NCI-H510A treated with DMSO at 0.1 percent for 48 hours (cell line): ENCODE measurements at regions not wholly inside any gene's neighbourhood (a gene's known extent, or its start where the extent isn't known, plus 50 kb on each side); places are given as distances from the start of the nearest gene placed in this dataset.
"Not testable (repeated sequence)": the region's sequence is repeated elsewhere in the genome, so short reads cannot be mapped to it uniquely, and the experiment has no call there.

ENCODE experiments used
- DNase-seq: peaks from one replicate; lab custom pipeline; 2025; lab: John Stamatoyannopoulos, UW

GRCh38 chr4:66606215-66606614 lies 935.9 kb upstream of the EPHA5 start:
- DNase-seq = no peak

DNA sequence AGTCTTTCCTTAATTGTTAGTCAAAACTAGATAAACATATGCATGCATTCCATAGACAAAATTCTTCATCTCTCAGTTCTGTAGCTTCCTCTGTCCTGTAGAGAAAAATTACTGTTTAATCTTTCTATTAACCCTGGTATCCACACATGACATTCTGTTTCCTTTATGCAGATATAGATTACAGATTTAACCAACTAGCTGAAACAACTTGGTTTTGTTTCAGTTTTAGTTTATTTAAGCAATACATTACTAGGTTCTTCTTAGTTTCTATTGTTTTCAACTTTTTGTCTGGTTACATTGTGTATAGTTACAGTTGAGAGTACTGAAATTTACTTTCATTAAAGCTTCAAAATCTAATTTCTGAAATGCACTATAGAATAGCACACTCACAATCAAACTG lies 933.9 kb upstream of the EPHA5 start:
- DNase-seq = no peak

DNA sequence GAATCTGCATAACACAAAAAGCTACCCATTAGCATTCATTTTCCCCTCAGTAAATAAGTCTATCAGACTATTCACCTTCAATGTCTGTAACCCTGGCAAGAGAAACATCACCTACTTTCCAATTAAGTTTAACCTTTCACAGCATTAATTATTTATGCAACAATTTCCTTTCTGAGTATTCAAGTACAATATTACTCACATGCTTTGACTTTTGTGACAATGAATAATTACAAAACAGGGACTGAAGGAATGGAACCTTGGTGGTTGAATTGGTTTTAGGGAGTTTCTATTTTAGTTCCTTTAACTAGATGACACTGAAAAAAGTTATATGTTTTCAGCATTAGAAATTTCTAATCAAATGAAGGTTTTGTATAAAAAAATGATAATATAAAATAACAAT lies 932.3 kb upstream of the EPHA5 start:
- DNase-seq = no peak

GRCh38 chr4:66591968-66592367 lies 921.7 kb upstream of the EPHA5 start:
- no peak for DNase-seq

- no peak for DNase-seq
Observed at GRCh38 chr4:66590488-66591215, 920.4 kb upstream of the EPHA5 start.

DNA sequence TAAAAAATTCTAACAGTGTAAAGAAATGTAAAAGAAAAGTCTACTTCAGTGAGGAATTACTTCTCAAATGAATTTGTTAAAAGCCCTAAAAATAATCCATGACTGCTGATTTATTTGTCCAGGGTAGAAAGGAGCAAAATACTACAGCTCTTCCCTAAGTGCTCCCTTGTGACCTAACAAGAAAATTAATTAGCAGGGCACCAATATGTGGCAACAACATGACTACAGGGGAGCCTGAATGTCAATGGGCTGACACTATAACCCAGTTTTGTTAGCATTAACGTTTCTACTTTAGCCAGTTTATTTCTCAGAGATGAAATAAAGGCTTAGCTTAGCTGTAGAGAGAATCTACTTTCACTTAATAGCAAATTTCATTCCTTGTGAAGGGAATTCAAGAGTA lies 918.9 kb upstream of the EPHA5 start:
- no peak for DNase-seq

- DNase-seq = no peak
Observed at GRCh38 chr4:66585767-66586166, 915.5 kb upstream of the EPHA5 start.

DNA sequence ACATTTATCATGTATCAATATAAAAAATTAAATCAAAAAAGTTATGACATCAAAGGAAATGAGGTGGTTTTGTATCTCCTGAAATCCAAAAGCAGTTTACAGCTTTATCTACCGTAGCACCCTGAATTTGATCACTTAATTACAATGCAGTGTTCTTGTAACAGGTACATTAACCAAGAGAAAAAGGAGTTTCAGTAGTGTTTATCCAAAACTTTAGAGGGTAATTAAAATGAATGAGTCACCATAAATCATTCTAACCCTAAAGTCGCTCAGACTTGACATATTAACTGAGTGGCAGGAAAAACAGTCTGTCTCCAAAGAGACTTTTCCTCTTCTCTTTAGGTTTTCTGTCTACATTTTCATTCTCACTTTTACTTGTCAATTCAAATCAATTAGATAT lies 907.6 kb upstream of the EPHA5 start:
- peak; percentile 28 for DNase-seq

DNA sequence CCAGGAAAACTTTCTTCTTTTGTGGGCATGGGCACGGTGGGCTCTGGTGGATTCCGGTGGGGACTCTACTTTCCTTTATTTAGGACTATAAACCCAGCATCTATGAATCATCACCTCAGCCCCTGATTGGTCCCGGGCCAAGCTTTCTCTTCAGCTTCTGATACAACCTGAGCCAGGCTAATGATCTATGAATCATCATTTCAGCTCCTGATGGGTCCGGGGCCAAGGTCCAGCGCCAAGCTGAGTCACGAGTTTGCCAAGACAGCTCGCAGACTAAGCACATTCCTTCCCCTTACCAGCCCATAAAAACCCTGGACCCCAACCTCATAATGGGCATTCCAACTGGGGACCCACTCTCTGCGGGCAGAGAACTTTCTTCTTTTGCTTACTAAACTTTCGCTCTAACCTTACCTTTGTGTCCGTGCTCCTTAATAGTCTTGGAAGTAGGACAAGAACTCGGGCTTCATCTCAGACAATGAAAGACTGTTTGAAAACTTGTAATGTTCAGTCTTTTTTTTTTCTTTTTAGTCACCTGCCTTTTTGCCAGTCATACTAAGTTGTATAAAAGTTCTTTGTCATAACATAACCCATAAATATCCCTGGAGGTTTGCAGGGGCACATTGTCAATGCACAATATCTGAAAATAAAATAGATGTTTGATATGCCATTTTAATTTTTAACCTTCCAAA lies 904.9 kb upstream of the EPHA5 start:
- no peak for DNase-seq

DNA sequence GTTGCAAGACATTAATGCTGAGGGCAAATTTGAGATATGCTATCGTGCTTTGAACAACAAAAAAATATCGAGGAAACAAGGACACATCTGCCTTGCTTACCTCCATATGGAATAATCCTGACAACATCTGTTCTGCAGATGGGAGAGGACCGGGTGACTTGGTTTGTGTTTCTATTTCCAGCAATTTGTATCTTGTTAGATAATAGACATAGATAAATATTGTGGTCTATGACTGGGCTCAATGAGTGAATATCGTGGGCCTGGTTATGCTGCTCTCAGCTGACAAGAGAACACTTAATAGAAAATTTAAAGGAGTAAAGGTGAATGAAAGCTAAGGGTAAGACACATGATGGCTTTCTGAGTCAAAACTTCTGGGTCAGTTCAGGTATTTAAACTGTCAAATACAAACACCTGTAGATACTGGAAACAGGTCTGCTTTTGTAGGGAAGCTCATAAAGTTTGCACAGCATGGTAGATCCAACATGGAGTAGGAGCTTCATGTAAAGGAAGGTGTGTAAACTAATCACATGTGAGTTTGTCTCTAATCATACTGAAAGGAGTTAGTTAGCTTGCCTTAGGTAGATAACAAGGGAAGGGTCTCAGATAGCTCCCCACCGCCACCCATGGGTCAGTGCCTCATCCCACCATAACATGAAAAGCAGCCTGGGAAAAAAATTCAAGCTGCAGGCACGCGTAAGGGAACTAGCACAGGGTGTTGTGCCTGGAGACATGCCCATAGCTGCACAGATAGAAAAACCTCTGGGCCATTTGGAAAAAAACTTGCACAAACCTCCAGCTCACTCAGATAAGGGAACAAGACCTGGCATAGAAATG lies 904.1 kb upstream of the EPHA5 start:
- DNase-seq = no peak

DNA sequence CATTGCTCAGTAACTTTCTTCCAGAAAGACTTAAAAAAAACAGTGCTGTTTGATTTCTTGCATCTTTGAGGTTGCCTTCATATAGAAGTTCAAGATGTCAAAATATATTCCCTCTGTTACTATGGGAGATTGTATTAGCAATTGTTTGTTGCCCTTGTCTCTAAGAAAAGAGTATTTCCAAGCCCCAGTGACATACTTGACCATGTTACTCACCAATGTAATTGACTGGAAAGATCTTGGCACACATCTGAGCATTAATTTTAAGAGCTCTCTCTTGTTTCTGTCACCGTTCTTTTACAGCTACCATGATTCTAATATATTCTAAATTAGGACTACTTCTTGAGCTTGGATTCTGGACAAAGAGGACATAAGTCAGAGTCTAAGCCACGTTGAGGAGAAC lies 902.7 kb upstream of the EPHA5 start:
- DNase-seq = no peak

DNA sequence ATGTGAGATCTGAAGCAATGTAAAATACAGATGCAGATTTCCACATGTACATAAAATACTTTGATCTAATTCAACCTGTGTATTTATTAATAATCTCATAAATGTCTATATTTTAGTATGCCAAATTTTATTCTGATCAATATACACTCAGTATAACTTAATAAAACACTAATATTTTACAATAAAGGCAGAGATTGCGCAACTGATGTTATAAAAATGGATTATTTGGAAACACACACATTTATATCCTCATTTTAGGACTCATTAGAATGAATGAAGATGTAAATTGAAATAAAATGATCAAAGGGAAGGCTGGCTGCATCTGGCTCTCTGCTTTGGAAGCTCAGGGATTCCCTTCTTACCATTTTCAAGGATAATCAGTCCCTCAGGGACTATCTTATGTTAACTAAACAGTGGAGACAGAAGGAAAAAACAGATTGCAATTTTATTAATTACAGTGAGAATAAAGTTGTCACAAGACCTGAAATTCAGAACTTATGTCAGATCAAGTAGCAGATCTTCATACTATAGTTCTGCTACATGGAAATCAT lies 900.9 kb upstream of the EPHA5 start:
- DNase-seq = no peak

GRCh38 chr4:66569228-66569627 lies 898.9 kb upstream of the EPHA5 start:
- DNase-seq = no peak

- DNase-seq = no peak
Observed at GRCh38 chr4:66568431-66568830, 898.1 kb upstream of the EPHA5 start.

GRCh38 chr4:66568001-66568400 lies 897.7 kb upstream of the EPHA5 start:
- no peak for DNase-seq

DNA sequence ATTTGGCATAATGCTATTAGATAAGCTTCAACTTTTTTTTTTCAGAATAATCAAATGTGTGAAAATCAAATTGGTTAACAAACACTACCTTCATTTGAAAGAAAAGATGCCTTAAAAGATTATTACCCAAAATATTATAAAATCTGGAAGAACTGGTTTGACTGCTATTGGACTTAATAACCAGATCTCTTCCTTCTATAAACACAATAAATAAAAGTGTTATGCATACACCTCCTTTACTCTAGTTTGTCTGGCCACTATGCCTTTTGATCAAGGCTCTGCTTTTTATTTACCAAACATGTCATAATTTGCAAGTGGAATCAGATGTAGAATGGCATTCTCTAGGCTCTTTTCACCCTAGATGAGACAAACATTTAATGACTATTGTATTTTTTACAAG lies 897.3 kb upstream of the EPHA5 start:
- no peak for DNase-seq

DNA sequence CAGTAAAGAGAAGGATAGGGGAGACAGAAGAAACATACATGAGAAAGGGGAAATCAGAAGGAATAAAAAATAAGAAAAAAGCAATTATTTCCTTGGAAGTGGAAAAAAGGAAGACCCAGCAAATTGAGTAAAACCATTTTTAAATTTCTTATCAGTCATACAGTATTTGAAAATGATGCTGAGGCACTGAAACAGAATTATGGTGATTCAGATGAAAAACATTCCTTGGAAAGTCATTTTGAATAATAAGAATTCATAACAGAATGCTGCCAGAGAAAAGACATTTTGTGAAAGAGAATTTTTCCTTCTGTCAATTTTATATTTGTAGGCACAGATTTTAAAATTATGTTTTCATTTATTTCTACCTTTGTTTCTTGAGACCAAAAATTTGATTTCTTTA lies 895.5 kb upstream of the EPHA5 start:
- DNase-seq = no peak

- DNase-seq = no peak
Observed at GRCh38 chr4:66564901-66565651, 894.8 kb upstream of the EPHA5 start.

- no peak for DNase-seq
Observed at GRCh38 chr4:66562276-66562806, 892.1 kb upstream of the EPHA5 start.

- DNase-seq = not testable (repeated sequence)
Observed at GRCh38 chr4:66561465-66562053, 891.3 kb upstream of the EPHA5 start.

- DNase-seq = no peak
Observed at GRCh38 chr4:66558651-66559050, 888.4 kb upstream of the EPHA5 start.
